ENCODE measurements at regions not wholly inside any gene's neighbourhood (a gene's known extent, or its start where the extent isn't known, plus 50 kb on each side); places are given as distances from the start of the nearest gene placed in this dataset.
"Not testable (repeated sequence)": the region's sequence is repeated elsewhere in the genome, so short reads cannot be mapped to it uniquely, and the experiment has no call there.

DNA sequence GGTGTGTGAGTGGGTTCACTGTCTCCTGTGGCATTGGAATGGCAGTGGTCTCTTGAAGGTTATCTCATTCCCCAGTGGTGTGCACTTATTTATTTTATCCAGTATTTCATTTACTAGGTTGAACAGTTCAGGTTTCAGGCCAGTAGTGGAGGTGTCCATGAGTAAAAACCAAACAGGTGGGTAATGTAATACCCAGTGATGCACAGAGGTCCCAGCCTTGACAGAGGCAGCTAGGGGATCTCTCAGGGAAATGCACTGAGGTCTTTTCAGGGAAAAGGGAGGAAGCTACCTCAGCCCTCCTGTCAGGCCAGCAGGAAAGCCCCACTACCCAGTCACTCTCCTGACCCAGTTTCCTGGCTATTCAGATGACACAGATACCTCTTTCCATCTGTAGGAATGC is 403.6 kb downstream of the UTRN start:
- no peak overlapping the region for H3K27ac ChIP-seq (ENCODE audit: low read depth, low read length)
- peaks cover 7% of the 10 kb centered on the region for H3K9me3 ChIP-seq (ENCODE audit: control insufficient read depth, insufficient read depth, low read length)
- H3K36me3 ChIP-seq (ENCODE audit: control insufficient read depth, insufficient read depth, low read length) = no peaks in the 10 kb centered on the region
- H3K4me1 ChIP-seq (ENCODE audit: control insufficient read depth, insufficient read depth, low read length) = no peaks in the 10 kb centered on the region
- H3K4me3 ChIP-seq (ENCODE audit: low read depth, low read length) = no peak overlapping the region
- H3K27me3 ChIP-seq (ENCODE audit: control insufficient read depth, insufficient read depth, low read length) = no peaks in the 10 kb centered on the region
- no peak for DNase-seq (ENCODE audit: low read depth in 4 of 6, low spot score in 6 of 6)

DNA sequence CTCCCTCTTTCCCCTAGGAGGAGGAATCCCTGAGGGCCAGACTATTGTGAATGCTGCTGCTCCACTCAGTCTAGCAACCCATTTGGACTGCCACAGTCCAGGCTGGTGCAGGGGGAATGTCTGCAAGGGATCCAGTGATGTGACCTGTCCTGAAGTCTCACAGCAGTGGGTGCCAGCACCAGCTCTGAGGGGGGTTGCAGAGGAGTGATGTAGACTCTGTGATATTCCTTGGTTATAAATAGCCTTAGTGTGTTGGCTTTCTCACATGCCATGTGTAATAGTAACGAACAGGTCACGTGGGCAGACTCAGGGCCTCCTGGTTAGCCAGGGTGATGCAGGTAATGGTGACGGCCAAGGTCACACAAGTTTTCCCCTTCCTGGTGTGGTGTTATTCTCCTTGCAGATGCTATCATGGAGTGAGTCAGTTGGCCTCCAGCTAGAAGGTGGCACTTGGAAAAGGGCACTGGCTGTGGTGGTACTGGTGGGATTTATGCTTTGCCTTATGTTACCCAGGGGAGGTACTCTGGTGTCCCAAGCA is 404.4 kb downstream of the UTRN start:
- H3K27ac ChIP-seq (ENCODE audit: low read depth, low read length) = no peak overlapping the region
- H3K9me3 ChIP-seq (ENCODE audit: control insufficient read depth, insufficient read depth, low read length) = peaks cover 7% of the 10 kb centered on the region
- DNase-seq (ENCODE audit: low read depth in 4 of 6, low spot score in 6 of 6) = no peak
- H3K27me3 ChIP-seq (ENCODE audit: control insufficient read depth, insufficient read depth, low read length) = no peaks in the 10 kb centered on the region
- H3K4me1 ChIP-seq (ENCODE audit: control insufficient read depth, insufficient read depth, low read length) = no peaks in the 10 kb centered on the region
- no peak overlapping the region for H3K4me3 ChIP-seq (ENCODE audit: low read depth, low read length)
- WGBS (ENCODE audit: insufficient coverage) = 97% methylated on average over 3 of the region's 3 CpGs
- H3K36me3 ChIP-seq (ENCODE audit: control insufficient read depth, insufficient read depth, low read length) = no peaks in the 10 kb centered on the region

DNA sequence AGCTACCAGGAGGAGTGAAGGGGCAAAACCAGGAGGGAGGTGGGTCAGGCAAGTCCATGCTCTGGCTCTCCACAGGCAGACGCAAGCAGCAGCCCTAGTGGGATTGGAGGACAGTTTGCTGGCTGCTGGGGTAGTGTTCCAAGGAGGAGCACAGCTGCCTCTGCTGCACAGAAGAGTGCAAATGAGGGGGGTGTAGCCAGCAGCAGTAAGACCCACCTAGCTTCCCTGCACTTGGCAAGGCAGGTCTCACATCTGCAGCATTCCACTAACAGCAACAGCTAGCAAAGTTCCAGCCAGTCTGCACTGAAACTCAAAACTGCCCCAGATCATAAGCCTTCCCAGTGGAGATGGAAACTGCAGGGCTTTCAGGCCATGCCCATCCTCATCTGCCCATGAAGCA is 405.0 kb downstream of the UTRN start:
- Histone ChIP-seq H3K4me1 (ENCODE audit: control insufficient read depth, insufficient read depth, low read length) (no peaks in the 10 kb centered on the region), H3K36me3 (ENCODE audit: control insufficient read depth, insufficient read depth, low read length) (no peaks in the 10 kb centered on the region), H3K9me3 (ENCODE audit: control insufficient read depth, insufficient read depth, low read length) (peaks cover 7% of the 10 kb centered on the region), H3K4me3 (ENCODE audit: low read depth, low read length) (no peak overlapping the region), H3K27me3 (ENCODE audit: control insufficient read depth, insufficient read depth, low read length) (no peaks in the 10 kb centered on the region), H3K27ac (ENCODE audit: low read depth, low read length) (no peak overlapping the region)
- no peak for DNase-seq (ENCODE audit: low read depth in 4 of 6, low spot score in 6 of 6)
- WGBS (ENCODE audit: insufficient coverage) = 100% methylated on average over 1 of the region's 1 CpG

DNA sequence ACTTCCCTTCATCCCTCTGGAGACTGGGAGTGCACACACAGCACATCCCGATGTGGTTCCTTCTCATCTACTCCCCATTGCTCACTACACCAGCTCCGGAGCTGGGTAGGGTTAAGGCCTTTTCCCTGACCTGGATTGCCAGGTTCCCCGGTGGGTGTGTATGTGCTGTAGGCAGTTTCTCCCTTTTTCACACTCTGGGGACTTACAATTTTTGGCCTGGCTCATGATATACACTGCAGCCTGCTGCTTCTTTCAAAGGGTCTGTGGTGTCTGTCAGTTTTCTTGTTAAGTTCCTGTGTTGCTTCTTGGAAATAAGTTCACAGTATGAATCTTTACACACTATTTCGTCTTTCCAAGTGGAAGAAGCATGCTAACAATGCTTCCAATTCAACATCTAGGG is 405.5 kb downstream of the UTRN start:
- no CpG with 5 or more reads among the region's 4 CpGs for WGBS (ENCODE audit: insufficient coverage)
- Histone ChIP-seq H3K27me3 (ENCODE audit: control insufficient read depth, insufficient read depth, low read length) (no peaks in the 10 kb centered on the region), H3K27ac (ENCODE audit: low read depth, low read length) (no peak overlapping the region), H3K9me3 (ENCODE audit: control insufficient read depth, insufficient read depth, low read length) (peaks cover 7% of the 10 kb centered on the region), H3K36me3 (ENCODE audit: control insufficient read depth, insufficient read depth, low read length) (no peaks in the 10 kb centered on the region), H3K4me3 (ENCODE audit: low read depth, low read length) (no peak overlapping the region), H3K4me1 (ENCODE audit: control insufficient read depth, insufficient read depth, low read length) (no peaks in the 10 kb centered on the region)
- no peak for DNase-seq (ENCODE audit: low read depth in 4 of 6, low spot score in 6 of 6)

DNA sequence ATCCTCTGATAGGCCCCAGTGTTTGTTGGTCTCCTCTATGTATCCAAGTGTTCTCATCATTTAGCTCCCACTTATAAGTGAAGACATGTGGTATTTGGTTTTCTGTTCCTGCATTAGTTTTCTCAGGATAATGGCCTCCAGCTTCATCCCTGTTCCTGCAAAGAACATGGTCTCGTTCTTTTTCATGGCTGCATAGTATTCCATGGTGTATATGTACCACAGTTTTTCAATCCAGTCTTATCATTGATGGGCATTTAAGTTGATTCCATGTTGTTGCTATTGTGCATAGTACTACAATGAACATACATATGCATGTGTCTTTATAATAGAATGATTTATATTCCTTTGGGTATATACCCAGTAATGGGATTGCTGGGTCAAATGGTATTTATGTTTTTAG is 406.9 kb downstream of the UTRN start:
- WGBS (ENCODE audit: insufficient coverage) = no CpG with 5 or more reads among the region's 1 CpG
- H3K27me3 ChIP-seq (ENCODE audit: control insufficient read depth, insufficient read depth, low read length); H3K4me3 ChIP-seq (ENCODE audit: low read depth, low read length); H3K27ac ChIP-seq (ENCODE audit: low read depth, low read length); DNase-seq (ENCODE audit: low read depth in 4 of 6, low spot score in 6 of 6); H3K9me3 ChIP-seq (ENCODE audit: control insufficient read depth, insufficient read depth, low read length); H3K36me3 ChIP-seq (ENCODE audit: control insufficient read depth, insufficient read depth, low read length); H3K4me1 ChIP-seq (ENCODE audit: control insufficient read depth, insufficient read depth, low read length): not testable (repeated sequence)

DNA sequence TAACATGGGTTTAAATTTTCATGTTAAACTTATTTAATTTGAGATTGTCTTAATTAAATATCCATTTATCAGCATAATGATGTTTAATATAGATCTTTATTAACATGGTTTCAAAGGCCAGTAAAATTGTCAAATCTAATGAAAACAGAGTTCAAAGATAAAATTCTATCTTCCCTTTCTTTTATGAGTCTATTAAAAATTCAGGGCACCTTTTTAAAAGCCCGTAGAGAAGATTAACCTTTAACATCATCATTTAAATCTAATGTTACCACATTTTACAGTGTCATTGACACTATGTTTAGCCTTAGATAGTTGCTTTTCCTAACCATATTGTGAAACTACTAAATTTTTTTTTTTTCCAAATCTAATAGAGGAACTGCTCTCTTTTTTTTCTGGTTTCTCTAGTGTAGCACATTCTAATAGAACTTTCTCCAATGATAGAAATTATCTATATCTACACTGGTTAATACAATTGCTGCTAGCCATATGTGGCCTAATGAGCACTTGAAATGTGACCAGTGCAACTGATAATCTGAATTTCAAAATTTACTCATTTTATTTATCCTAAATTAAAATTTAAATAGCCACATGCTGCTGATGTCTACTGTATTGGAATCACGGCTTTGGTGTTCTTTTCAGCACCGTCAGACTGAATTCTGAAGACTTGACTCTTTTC is 410.9 kb downstream of the UTRN start:
- no CpG with 5 or more reads among the region's 3 CpGs for WGBS (ENCODE audit: insufficient coverage)
- Histone ChIP-seq H3K27me3 (ENCODE audit: control insufficient read depth, insufficient read depth, low read length) (no peaks in the 10 kb centered on the region), H3K27ac (ENCODE audit: low read depth, low read length) (no peak overlapping the region), H3K4me3 (ENCODE audit: low read depth, low read length) (no peak overlapping the region), H3K36me3 (ENCODE audit: control insufficient read depth, insufficient read depth, low read length) (no peaks in the 10 kb centered on the region), H3K9me3 (ENCODE audit: control insufficient read depth, insufficient read depth, low read length) (peaks cover 1% of the 10 kb centered on the region), H3K4me1 (ENCODE audit: control insufficient read depth, insufficient read depth, low read length) (no peaks in the 10 kb centered on the region)
- no peak for DNase-seq (ENCODE audit: low read depth in 4 of 6, low spot score in 6 of 6)

DNA sequence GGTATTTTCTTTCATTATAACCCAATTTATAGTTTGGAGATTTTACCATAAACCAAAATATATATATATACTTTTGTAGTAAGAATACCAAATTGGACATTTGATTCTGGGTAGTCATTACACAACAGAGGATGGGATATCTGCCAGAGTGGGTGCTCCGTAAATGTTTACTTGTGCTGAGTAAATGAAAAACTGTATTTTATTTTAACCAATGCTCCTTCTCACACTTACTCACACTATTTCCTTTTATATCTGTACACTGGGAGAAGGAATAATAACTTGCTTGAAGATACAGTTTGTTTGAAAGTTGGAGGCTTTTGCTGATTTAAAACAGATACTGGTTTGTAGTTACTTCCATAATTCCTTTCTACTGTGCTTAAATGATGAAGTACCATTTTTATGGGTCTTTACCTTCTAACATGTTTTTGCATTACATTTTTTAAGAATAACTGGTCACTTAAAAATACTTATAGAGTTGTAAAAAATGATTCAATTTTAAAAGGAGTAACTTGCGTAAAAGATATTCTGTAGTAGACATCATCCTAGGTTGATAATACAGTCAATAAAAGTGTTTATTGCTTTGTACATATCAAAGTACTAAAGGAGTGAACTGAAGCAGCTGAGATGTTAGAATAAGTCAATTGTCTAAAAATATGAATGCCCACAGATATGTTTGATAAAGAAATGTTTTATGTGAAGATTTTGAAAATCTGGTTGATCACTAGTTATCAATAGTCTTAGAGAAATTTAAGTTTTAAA is 411.7 kb downstream of the UTRN start:
- Histone ChIP-seq H3K4me3 (ENCODE audit: low read depth, low read length) (no peak overlapping the region), H3K27ac (ENCODE audit: low read depth, low read length) (no peak overlapping the region), H3K4me1 (ENCODE audit: control insufficient read depth, insufficient read depth, low read length) (no peaks in the 10 kb centered on the region), H3K9me3 (ENCODE audit: control insufficient read depth, insufficient read depth, low read length) (peaks cover 1% of the 10 kb centered on the region), H3K27me3 (ENCODE audit: control insufficient read depth, insufficient read depth, low read length) (no peaks in the 10 kb centered on the region), H3K36me3 (ENCODE audit: control insufficient read depth, insufficient read depth, low read length) (no peaks in the 10 kb centered on the region)
- WGBS (ENCODE audit: insufficient coverage) = no CpG with 5 or more reads among the region's 2 CpGs
- no peak for DNase-seq (ENCODE audit: low read depth in 4 of 6, low spot score in 6 of 6)

DNA sequence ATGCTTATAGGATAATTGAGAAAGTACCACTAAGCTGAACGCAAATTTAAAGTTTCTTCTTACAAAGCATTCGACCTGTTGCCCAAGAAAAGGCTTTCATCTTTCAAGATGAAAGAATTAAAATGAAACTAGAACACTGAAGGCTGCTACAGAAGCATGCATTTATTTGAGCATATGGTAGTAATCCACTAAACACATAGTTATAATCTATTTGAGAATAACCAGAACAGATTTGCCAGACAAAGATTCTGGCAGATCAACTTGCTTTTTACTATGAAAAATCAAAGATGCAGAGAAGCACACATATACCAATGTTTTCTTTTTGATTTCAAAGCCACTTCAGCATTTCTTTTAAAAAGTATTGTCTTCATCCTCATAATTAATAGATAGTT is 412.2 kb downstream of the UTRN start:
- no peak for DNase-seq (ENCODE audit: low read depth in 4 of 6, low spot score in 6 of 6)
- Histone ChIP-seq H3K4me1 (ENCODE audit: control insufficient read depth, insufficient read depth, low read length) (no peaks in the 10 kb centered on the region), H3K4me3 (ENCODE audit: low read depth, low read length) (no peak overlapping the region), H3K9me3 (ENCODE audit: control insufficient read depth, insufficient read depth, low read length) (no peaks in the 10 kb centered on the region), H3K36me3 (ENCODE audit: control insufficient read depth, insufficient read depth, low read length) (no peaks in the 10 kb centered on the region), H3K27me3 (ENCODE audit: control insufficient read depth, insufficient read depth, low read length) (no peaks in the 10 kb centered on the region), H3K27ac (ENCODE audit: low read depth, low read length) (no peak overlapping the region)
- no CpG with 5 or more reads among the region's 2 CpGs for WGBS (ENCODE audit: insufficient coverage)

DNA sequence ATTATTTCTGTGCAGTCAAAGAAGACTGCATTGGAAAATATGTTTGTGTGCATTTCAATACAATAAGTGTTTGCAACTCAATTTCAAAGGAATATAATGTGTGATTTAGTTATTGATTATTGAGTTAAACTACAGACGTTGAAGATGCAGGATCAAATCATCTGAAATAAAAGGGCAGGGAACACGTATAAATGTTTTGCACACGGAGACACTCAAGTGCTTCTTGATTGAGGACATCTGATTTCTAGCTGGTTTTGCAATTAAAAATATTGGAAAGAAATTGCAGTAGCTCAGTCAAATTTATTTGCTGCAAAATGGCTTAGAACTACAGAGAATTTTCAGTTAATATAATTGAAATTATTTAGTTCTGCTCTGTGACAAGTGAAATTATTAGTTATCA is 412.7 kb downstream of the UTRN start:
- Histone ChIP-seq H3K4me3 (ENCODE audit: low read depth, low read length) (no peak overlapping the region), H3K9me3 (ENCODE audit: control insufficient read depth, insufficient read depth, low read length) (no peaks in the 10 kb centered on the region), H3K36me3 (ENCODE audit: control insufficient read depth, insufficient read depth, low read length) (no peaks in the 10 kb centered on the region), H3K27me3 (ENCODE audit: control insufficient read depth, insufficient read depth, low read length) (no peaks in the 10 kb centered on the region), H3K4me1 (ENCODE audit: control insufficient read depth, insufficient read depth, low read length) (no peaks in the 10 kb centered on the region), H3K27ac (ENCODE audit: low read depth, low read length) (no peak overlapping the region)
- WGBS (ENCODE audit: insufficient coverage) = 83% methylated on average over 3 of the region's 3 CpGs
- no peak for DNase-seq (ENCODE audit: low read depth in 4 of 6, low spot score in 6 of 6)

DNA sequence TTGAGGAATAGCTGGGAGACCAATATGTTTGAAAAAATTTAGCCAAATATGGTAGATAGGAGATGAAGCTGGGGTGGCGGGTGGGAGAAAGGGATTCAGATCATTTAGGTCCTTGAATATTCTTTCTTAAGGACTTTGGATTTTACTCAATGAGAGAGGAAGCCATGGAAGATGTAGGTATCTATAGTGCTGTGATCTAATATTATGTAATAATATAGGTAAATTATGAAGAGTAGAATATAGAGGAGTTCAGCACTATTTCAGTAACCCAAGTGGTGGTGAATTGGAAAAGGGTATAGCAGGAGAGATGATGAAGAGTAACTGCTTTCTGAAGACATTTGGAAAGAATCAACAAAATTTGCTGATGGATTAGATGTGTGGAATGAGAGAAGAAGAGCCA is 417.6 kb downstream of the UTRN start:
- Histone ChIP-seq H3K4me1 (ENCODE audit: control insufficient read depth, insufficient read depth, low read length) (no peaks in the 10 kb centered on the region), H3K27me3 (ENCODE audit: control insufficient read depth, insufficient read depth, low read length) (no peaks in the 10 kb centered on the region), H3K36me3 (ENCODE audit: control insufficient read depth, insufficient read depth, low read length) (no peaks in the 10 kb centered on the region), H3K9me3 (ENCODE audit: control insufficient read depth, insufficient read depth, low read length) (no peaks in the 10 kb centered on the region), H3K27ac (ENCODE audit: low read depth, low read length) (no peak overlapping the region), H3K4me3 (ENCODE audit: low read depth, low read length) (no peak overlapping the region)
- 88% methylated on average over 1 of the region's 1 CpG for WGBS (ENCODE audit: insufficient coverage)
- DNase-seq (ENCODE audit: low read depth in 4 of 6, low spot score in 6 of 6) = no peak
